Suprapubic skin (tissue), 4 donors: ENCODE measurements at regions not wholly inside any gene's neighbourhood (a gene's known extent, or its start where the extent isn't known, plus 50 kb on each side); places are given as distances from the start of the nearest gene placed in this dataset.

Source experiments
- DNase-seq, 2 donors: peaks; one replicate each; pipeline ENCODE4 v3.0.0-alpha.2; 2019; ENCODE audit warnings: low spot score in 2 of 2
- H3K27ac ChIP-seq: fragments of 200-600 bp; sonication (generic); one replicate; pipeline ENCODE4 v1.5.1; 2019
- H3K27me3 ChIP-seq: fragments of 200-600 bp; sonication (generic); one replicate; pipeline ENCODE4 v1.5.1; 2019
- H3K36me3 ChIP-seq: fragments of 200-600 bp; sonication (generic); one replicate; pipeline ENCODE4 v1.5.1; 2019
- H3K4me1 ChIP-seq: fragments of 200-600 bp; sonication (generic); one replicate; pipeline ENCODE4 v1.5.1; 2019
- H3K4me3 ChIP-seq: fragments of 200-600 bp; sonication (generic); one replicate; pipeline ENCODE4 v1.5.1; 2019; ENCODE audit warnings: mild to moderate bottlenecking
- H3K9me3 ChIP-seq: fragments of 200-600 bp; sonication (generic); one replicate; pipeline ENCODE4 v1.5.1; 2019
- CTCF ChIP-seq, 2 donors: fragments of 200-600 bp in 1 of 2; fragments of 450-650 bp in 1 of 2; sonication (generic) in 1 of 2; IDR thresholded peaks; one replicate each; pipeline ENCODE4 v1.5.1; 2016 to 2019; ENCODE audit warnings: antibody characterized with exemption in 2 of 2, mild to moderate bottlenecking in 1 of 2, moderate library complexity in 1 of 2
- EP300 ChIP-seq: sonication (generic); formaldehyde crosslinking; IDR thresholded peaks from one replicate; pipeline ENCODE4 v1.6.1; 2017; ENCODE audit warnings: antibody characterized with exemption
- POLR2A ChIP-seq, 2 donors: fragments of 450-650 bp; IDR thresholded peaks; one replicate each; pipeline ENCODE4 v1.6.1; 2017; ENCODE audit warnings: antibody characterized with exemption in 2 of 2, mild to moderate bottlenecking in 2 of 2, moderate library complexity in 2 of 2
- POLR2AphosphoS5 ChIP-seq, 3 donors: sonication (generic); formaldehyde crosslinking; IDR thresholded peaks; one replicate each; pipeline ENCODE4 v1.6.1; 2017; ENCODE audit warnings: antibody characterized with exemption in 3 of 3
- WGBS: methylation state at CpG from one replicate; pipeline ENCODE4 v1.1.5; 2018; 5-methylcytosine and 5-hydroxymethylcytosine counted together

DNA sequence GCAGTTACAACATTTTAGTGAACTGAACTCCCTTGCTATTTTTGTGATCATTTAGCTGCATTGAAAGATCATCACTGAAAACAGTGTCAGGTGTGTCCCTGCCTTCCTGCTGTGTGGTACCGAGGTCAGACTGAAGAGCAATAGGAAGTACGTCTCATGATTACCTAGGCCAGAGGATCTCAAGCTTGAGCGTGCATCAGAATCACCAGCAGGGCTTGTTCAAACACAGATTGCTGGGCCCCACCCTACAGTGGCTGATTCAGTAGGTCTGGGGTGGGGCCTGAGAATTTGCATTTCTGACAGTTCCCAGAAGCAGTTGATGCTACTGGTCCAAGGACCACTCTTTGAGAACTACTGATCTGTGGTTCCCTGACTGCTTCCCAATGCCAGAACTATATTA, 159.6 kb downstream of the ACTL7B start:
- TF ChIP-seq CTCF (IDR thresholded peaks at IDR 0.05): no peak
- TF ChIP-seq POLR2A (IDR thresholded peaks at IDR 0.05): no peak
- TF ChIP-seq EP300: no peak
- no peak for TF ChIP-seq POLR2AphosphoS5 (IDR thresholded peaks at IDR 0.05)
- Histone ChIP-seq H3K9me3 (no peaks in the 10 kb centered on the region), H3K4me3 (no peak overlapping the region), H3K36me3 (no peaks in the 10 kb centered on the region), H3K27ac (no peak overlapping the region), H3K27me3 (no peaks in the 10 kb centered on the region), H3K4me1 (peaks cover 2% of the 10 kb centered on the region)
- no peak for DNase-seq
- 48% methylated on average over 3 of the region's 3 CpGs for WGBS

- H3K27ac ChIP-seq: peak overlapping the region; percentile 41
- WGBS: 43% methylated on average over 5 of the region's 5 CpGs
- H3K36me3 ChIP-seq: no peaks in the 10 kb centered on the region
- no peak for DNase-seq
- no peaks in the 10 kb centered on the region for H3K27me3 ChIP-seq
- H3K9me3 ChIP-seq: no peaks in the 10 kb centered on the region
- no peak for TF ChIP-seq EP300
- TF ChIP-seq POLR2A (IDR thresholded peaks at IDR 0.05): no peak
- no peak for TF ChIP-seq POLR2AphosphoS5 (IDR thresholded peaks at IDR 0.05)
- no peak for TF ChIP-seq CTCF (IDR thresholded peaks at IDR 0.05)
- H3K4me1 ChIP-seq: peaks cover 2% of the 10 kb centered on the region
- H3K4me3 ChIP-seq: no peak overlapping the region
Measured at GRCh38 chr9:108694170-108694569, 161.6 kb downstream of the ACTL7B start.

DNA sequence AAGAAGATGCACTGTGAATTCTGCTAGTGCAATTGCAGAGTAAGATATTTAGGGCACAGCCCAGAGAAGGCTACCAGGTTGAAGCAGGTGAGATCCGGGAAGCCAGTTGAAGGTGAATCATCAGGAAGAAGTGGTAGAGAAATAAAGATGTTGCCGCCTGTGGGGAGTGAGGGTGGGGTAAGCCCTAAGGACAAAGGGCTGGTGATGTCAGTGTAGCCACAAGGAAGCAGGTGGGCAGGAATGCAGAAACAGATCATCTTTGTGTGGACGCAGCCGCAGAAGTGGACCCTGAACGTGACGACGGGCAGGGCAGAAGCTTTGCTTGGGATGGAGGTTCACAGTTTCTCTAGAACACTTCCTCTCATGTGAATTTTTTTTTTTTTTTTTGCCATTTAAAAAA, 164.2 kb downstream of the ACTL7B start:
- no peaks in the 10 kb centered on the region for H3K9me3 ChIP-seq
- H3K4me1 ChIP-seq: peaks cover 4% of the 10 kb centered on the region
- WGBS: 68% methylated on average over 7 of the region's 7 CpGs
- H3K27ac ChIP-seq: no peak overlapping the region
- DNase-seq: no peak
- no peaks in the 10 kb centered on the region for H3K36me3 ChIP-seq
- no peaks in the 10 kb centered on the region for H3K27me3 ChIP-seq
- TF ChIP-seq EP300 (no peak), CTCF (IDR thresholded peaks at IDR 0.05) (no peak), POLR2A (IDR thresholded peaks at IDR 0.05) (no peak), POLR2AphosphoS5 (IDR thresholded peaks at IDR 0.05) (no peak)
- no peak overlapping the region for H3K4me3 ChIP-seq

DNA sequence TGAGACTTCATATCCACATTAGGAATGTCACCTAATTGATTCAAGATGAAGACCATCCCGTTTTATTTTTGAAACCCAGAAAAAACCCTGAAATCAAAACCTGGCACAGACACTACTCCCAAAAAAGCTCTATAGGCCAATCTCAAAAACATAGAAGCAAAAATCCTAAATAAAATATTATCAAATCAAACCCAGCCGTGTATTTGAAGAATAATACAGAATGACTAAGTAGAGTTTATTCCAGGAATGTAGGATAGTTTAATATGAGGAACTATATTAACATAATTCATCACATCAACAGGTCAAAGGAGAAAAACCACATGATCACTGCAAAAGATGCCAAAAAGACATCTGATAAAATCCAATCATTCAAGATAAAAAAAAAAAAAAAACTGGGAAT, 167.1 kb downstream of the ACTL7B start:
- TF ChIP-seq POLR2AphosphoS5 (IDR thresholded peaks at IDR 0.05) (no peak), EP300 (no peak), CTCF (IDR thresholded peaks at IDR 0.05) (no peak), POLR2A (IDR thresholded peaks at IDR 0.05) (no peak)
- Histone ChIP-seq H3K27me3 (no peaks in the 10 kb centered on the region), H3K27ac (no peak overlapping the region), H3K4me3 (no peak overlapping the region), H3K4me1 (peaks cover 4% of the 10 kb centered on the region), H3K36me3 (no peaks in the 10 kb centered on the region), H3K9me3 (no peaks in the 10 kb centered on the region)
- WGBS: 48% methylated on average over 2 of the region's 2 CpGs
- DNase-seq: no peak

GRCh38 chr9:108688051-108688450, 167.7 kb downstream of the ACTL7B start:
- Histone ChIP-seq H3K36me3 (no peaks in the 10 kb centered on the region), H3K4me3 (no peak overlapping the region), H3K4me1 (peaks cover 2% of the 10 kb centered on the region), H3K27ac (no peak overlapping the region), H3K27me3 (no peaks in the 10 kb centered on the region), H3K9me3 (no peaks in the 10 kb centered on the region)
- 79% methylated on average over 3 of the region's 3 CpGs for WGBS
- no peak for DNase-seq
- no peak for TF ChIP-seq POLR2AphosphoS5 (IDR thresholded peaks at IDR 0.05)
- no peak for TF ChIP-seq POLR2A (IDR thresholded peaks at IDR 0.05)
- TF ChIP-seq EP300: no peak
- TF ChIP-seq CTCF (IDR thresholded peaks at IDR 0.05): no peak
